Uterus (tissue), 2 donors: ENCODE measurements at regions not wholly inside any gene's neighbourhood (a gene's known extent, or its start where the extent isn't known, plus 50 kb on each side); places are given as distances from the start of the nearest gene placed in this dataset.

ENCODE experiments used
- CTCF ChIP-seq, 4 experiments: fragments of 200-600 bp in 2 of 4; fragments of 450-650 bp in 2 of 4; sonication (generic) in 2 of 4; IDR thresholded peaks; one replicate each; pipeline ENCODE4 v1.5.1; 2016 to 2019; ENCODE audit warnings: antibody characterized with exemption in 4 of 4, mild to moderate bottlenecking in 2 of 4, moderate library complexity in 1 of 4
- POLR2A ChIP-seq, 2 donors: fragments of 450-650 bp; IDR thresholded peaks; one replicate each; pipeline ENCODE4 v1.6.1; 2016; ENCODE audit warnings: antibody characterized with exemption in 2 of 2, mild to moderate bottlenecking in 1 of 2, moderate library complexity in 1 of 2

- TF ChIP-seq CTCF (IDR thresholded peaks at IDR 0.05) (no peak), POLR2A (IDR thresholded peaks at IDR 0.05) (no peak)
Observed at GRCh38 chr1:68330391-68330790, 98.1 kb upstream of the WLS start.
